HG03442 (cell line): ENCODE measurements at regions not wholly inside any gene's neighbourhood (a gene's known extent, or its start where the extent isn't known, plus 50 kb on each side); places are given as distances from the start of the nearest gene placed in this dataset.

Source experiments
- ATAC-seq: cut with Tn5 transposase; IDR thresholded peaks from one replicate; pipeline ENCODE4 v1.9.1; 2021; ENCODE audit warnings: mild to moderate bottlenecking, moderate library complexity; ENCODE audit not compliant: unreplicated experiment

DNA sequence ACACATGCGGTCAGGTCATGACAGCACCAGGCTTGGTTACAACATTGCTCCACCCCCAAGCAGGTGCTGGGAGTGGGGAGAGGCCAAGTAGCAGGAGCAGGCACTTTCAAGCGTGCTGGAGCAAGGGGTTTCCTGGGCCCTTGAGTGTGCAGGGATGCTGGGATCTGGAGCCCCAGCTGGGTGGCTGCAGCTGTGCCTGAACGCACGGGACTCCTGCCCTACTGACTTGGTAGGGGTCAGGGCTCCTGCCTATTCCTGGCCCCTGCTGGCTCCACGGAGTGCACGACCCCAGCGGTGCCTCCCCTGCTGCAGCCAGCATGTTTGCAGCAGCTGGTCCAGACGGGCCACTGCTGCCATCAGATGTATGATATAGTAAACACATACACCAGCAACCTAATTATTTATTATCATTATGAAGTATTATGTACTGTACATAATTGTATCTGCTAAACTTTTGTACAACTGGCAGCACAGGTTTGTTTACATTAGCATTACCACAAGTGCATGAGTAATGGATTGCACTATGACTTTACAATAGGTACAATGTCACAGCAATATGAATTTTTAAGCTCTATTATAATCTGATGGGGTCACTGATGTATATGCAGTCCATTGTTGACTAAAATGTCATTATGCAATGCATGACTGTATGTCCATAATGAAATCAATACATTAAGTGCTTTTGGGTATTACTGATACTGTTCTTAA lies 620.6 kb downstream of the RAPGEF2 start:
- ATAC-seq: no peak

DNA sequence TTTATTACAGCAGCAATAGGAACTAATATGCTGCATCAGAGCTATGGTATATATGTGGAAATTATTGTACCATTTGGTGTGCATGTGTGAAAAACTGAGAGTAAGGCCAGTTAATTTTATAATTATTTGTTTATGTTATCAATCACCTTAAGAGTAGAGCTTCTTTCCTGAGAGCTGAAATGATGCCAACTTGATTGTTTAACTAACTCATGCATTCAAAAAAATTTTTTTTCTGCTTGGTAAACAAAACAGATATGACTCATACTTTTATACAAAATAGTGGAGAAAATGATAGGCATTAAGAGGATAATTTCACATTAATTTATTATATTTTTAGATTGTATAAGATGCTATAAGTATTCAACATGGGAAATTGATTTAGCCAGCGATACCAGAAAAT lies 622.7 kb downstream of the RAPGEF2 start:
- ATAC-seq: no peak

DNA sequence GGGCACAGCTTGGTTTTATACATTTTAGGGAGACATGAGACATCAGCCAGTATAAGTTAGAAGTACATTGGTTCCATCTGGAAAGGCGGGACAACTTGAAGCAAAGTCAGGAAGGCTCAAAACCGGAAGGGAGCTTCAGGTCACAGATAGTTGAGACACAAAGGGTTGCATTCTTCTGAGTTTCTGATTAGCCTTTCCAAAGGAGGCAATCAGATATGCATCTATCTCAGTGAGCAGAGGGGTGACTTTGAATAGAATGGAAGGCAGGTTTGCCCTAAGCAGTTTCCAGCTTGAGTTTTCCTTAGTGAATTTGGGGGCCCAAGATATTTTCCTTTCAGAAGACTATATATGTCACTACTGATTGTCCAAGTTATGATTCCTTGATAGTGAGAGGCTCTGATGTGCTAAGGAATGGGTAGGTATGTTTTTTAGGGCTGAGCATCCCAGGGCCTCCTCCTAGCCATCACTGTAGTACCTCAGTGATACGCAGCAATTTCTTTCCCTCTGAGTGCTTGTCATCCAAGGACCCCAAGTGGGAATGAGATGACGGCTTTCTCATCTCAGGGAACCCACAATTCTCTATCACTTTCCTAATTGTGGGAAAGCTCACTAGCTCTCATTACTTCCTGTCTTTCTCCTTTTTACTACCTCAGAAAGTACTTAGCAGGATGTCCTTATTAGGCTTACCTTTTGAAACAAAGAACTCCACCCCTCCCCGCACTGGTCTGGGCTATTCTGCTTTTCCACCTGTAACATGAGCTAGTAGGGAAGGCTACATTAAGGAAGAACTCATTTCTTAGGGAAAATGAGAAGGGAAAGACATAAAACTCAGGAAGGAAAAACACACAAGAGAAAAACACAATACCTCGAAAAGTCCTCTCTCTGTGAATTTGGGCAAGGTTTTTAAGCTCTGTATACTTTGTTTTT lies 632.7 kb downstream of the RAPGEF2 start:
- ATAC-seq: no peak

DNA sequence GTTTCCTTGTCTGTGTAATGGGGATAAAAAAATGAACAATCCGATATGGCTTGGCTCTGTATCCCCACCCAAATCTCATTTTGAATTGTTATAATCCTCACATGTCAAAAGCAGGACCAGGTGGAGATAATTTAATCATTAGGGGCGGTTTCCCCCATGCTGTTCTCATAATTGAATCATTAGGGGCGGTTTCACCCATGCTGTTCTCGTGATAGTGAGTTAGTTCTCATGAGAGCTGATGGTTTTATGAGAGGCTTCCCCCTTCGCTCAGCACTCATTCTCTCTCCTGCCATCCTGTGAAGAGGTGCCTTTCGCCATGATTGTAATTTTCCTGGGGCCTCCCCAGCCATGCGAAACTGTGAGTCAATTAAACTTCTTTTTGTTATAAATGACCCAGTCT lies 633.5 kb downstream of the RAPGEF2 start:
- ATAC-seq: no peak

DNA sequence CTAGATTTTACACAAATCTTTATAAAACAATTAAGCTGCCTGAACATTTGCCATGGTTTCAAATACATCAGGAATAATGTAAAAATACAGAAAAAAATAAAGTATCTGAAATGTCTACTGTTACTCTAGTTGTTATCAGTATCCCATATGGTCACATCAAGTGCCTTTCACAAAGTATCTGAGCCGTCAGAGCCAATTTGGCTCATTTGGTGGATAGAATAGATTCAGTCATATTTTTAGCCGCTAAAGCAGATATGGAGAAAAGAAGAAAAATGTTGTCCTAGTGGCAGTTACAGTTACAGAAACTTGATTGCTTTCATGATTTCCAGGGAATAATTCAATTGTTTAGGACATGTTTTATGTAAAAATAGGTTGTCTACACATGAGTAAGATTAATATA lies 641.1 kb downstream of the RAPGEF2 start:
- ATAC-seq: no peak

DNA sequence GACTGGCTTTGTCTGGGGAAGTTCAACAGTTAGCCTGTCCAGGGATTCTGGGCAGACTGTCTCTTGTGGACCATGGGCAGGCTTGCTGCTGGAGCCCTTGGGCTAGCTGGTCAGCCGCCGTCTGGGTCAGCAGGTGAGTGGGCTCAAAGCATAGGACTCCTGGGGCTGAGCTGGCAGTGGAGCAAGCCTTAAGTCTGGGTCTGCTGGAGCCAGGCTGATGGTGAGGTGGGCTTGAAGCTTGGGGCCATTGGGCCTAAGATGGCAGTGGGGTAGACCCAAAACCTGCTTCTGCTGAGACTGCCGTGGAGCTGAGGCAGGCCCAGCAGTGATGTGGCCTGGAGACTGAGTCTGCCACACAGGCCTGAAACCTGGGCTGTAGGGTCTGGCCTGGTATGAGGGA lies 645.1 kb downstream of the RAPGEF2 start:
- no peak for ATAC-seq

DNA sequence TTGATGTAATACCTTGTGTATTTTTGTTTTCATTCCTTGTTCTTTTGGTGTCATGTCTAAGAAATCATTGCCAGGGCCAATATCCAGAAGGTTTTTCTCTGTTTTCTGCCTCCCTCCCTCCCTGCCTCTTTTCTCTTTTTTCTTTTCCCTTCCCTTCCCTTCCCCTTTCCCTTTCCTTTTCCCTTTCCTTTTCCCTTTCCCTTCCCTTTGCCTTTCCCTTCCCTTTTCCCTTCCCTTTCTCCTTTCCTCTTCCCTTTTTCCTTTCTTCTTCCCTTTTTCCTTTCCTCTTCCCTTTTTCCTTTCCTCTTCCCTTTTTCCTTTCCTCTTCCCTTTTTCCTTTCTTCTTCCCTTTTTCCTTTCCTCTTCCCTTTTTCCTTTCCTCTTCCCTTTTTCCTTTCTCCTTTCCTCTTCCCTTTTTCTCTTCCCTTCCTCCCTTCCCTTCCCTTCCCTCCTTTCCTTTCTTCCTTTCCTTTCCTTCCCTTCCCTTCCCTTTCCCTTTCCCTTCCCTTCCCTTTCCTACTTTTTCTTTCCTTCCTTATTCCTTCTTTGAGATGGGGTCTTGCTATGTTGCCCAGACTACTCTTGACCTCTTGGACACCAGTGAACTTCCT lies 646.1 kb downstream of the RAPGEF2 start:
- no peak for ATAC-seq

DNA sequence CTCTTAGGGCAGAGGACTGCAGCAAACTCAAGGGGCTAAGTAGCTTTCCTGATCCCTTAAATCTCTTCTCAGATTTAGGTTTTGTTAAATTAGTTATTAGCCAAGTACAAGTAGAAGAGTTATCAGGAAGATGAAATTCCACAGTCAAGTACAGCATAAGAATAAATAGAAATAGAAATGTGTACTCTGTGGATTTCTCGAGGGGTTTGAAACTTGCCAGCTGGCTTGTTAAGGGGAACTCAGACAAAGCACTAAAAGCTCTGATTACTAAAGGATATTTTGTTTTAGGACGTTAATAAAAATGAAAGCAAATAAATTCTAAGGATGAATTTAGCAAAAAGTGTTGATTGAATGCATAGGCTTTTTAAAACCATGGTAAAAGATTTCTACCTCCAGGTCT lies 654.6 kb downstream of the RAPGEF2 start:
- no peak for ATAC-seq

DNA sequence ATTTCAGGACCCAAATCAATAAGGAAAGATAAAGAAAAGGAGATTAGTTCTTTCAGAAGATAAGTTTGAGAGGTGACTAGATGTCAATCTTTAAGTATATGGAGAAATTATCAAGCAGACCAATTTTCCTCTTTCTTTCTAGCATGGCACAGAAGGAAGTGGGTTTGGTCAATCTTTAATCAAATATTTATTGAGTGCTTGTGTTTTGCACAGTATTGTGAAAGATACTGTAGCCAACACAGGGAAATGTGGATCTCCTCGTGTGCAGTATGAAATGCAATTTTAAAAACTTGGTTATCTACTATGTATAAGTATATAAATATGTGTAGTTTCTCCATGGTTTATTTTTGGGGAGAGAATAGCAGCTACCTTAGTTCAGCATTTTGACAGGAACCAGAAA lies 655.2 kb downstream of the RAPGEF2 start:
- no peak for ATAC-seq

DNA sequence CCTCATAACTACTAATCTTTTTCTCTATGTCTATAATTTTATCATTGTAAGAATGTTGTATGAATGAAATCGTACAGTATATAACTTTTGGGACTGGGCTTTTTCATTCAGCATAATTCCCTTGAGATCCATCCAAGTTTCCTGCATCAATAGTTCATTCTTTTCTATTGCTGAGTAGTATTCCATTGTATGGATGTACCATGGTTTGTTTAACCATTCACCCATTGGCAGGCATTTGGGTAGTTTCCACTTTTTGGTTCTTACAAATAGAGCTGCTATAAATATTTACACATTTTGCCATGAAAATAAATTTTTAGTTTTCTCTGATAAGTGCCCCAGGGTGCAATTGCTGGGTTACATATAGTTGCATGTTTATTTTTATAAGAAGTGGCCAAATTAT lies 659.8 kb downstream of the RAPGEF2 start:
- ATAC-seq: no peak

DNA sequence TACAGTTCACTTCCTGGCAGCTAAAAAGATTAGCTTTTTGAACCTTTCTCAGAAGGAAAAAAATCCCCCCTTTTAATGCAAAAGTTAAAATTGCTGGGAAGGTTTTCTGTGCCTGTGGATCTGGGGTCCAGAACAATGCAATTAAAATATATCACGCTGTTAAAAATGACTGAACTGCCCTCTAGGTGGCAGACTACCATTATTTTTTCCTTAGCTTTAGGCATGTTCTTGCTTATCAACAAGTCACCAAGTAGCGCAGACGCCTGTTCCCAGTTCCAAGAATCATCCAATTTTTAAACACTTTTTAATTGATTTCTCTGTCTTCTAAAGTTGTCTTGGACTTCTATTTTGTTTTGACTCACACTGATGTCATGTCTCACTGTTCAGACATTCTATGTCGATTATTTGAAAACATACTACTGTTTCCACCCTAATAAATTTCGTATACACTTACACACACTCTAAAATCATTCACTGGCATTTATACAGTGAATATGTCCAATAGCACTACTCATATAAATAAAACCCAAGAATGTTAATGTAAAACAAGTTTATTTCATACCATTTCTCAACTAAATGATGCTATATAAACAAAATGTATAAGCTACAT lies 661.6 kb downstream of the RAPGEF2 start:
- ATAC-seq: peak; percentile 90

DNA sequence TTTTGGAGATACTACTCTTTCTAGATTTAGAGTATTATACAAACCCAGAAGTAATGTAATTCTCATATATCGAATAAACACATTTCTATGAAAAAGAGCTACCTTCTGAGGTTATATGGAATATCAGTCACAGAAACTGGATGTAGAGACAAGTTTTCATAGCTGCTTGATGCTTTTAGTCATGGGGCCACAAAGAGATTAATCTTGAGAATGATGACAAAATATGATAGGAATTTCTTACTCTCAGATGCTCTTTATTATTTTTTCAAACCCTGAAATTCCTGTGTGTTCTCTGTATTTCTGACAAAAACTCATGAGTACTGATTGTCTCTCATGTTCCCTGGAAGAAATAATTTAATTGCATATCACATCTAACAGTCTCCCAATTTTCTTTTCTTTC lies 662.5 kb downstream of the RAPGEF2 start:
- no peak for ATAC-seq

DNA sequence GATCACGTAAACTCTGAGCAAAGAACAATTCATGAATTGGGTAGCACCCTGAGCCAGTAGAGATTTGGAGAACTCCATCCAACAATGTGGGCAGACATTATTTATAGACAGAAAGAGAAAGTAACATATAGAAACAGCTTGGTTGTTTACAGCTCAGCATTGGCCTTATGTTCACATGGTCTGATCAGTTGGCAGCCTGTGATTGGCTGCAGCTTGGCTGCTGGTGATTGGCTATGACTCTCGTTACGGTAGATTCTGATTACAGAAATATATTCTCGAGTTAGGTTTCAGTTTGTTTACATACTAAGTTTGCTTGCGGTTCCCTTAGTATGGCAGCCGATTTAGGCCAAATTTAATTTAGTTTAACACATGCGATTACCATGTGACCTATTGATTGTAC lies 663.4 kb downstream of the RAPGEF2 start:
- ATAC-seq: no peak

DNA sequence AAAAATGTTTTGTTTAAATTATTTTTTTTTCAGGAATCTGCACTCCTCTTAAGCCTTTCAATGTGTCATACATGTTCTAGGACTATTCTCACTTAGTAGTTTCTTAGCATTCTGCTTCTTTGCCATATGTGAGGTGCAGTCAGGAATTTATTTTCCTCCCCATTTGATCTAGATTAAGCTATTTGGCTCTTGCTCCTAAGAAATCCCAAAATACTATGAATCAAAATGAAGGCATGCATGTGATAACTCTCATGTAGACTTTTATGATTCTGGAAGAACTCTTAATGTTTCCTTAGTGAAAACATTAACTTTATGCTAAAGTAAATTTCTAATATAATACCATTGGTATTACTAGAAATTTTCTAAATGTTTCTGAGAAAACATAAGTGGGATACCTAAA lies 664.5 kb downstream of the RAPGEF2 start:
- no peak for ATAC-seq

DNA sequence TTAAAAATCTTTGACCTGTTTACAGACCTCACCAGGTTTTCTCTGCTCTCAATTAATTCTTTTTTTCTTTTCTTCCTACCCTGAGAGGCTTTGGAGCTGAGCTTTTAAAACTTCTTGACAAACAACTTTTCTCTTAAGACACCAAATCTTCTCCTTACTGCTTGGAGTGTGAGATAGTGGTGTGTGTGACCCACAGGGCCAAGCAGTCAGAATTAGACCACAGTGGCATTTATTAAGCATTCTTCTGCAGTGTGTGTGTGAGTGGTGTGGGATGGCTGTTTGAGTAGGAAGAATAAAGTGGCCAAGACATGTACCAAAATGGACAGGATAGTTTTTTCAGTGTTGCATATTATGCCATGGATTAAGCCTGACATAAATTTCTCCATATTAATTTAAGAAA lies 665.1 kb downstream of the RAPGEF2 start:
- ATAC-seq: no peak

DNA sequence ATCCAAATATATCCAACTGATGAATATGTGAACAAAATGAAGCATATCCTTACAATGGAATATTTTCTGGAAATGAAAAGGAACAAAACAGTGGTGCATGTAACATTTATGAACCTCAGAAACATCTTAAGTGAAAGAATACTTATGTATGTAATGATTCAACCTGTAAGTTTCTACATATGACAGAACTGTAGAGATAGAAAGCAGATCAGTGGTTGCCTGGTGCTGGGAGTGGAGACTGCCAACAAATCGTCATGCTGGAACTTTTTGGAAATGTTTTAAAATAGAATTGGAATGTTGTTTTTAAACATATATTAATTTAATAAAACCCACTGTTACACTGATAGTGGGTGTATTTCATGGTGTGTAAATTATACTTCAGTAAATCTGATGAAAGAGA lies 667.5 kb downstream of the RAPGEF2 start:
- no peak for ATAC-seq

DNA sequence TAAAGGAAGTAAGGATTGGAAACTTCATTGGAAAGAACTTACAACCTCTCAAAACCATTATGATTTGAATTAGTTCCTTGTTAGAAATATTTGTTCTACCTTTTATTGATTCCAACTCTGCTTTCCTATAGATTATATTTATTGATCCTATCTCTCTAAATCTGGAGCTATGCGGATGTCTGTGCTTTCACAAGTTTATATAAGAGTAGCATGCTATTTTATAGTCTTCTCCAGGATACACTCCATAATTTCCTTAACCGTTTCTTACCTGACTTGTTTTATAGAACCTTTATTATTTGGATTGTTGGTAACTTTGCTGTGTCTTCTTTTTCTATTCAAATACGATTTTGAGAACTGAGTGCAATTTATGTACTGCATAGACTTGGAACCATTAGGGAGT lies 668.1 kb downstream of the RAPGEF2 start:
- no peak for ATAC-seq

DNA sequence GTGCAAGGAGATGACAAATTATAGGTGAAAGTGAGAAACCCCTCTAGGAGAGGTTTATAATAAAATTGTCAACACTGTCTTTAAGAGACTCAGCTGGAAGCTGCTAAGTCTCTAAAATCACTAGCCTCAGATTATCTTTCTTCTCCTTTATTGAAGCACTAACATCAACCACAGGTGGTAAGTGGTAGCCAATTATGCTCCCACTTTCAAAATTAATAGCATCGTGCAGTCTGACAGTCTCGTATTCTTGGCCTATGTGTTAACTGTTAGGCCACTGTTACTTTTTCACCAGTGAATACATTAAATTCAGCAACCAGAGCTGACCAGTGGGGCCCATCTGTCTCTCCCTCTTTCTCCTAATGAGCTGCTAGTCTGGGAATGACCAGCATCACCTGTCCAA lies 674.1 kb downstream of the RAPGEF2 start:
- no peak for ATAC-seq

DNA sequence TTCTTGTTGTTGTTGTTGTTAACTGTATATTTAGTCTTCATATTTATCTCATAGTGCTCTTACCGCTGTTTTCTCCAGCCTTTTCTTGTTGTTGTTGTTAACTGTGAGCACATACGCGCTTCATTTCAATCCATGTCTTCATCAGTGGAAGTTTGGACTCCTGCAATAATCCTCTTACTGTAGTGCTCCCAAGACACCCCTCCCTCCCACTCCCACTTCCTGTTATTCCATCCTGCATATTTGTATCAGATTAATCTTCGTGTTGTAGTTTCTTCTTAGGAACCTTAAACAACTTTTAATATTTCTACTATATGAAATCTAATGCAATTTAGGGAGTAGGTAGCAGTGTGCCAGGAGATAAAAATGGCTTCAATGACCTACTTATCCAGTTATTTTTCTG lies 674.8 kb downstream of the RAPGEF2 start:
- no peak for ATAC-seq

DNA sequence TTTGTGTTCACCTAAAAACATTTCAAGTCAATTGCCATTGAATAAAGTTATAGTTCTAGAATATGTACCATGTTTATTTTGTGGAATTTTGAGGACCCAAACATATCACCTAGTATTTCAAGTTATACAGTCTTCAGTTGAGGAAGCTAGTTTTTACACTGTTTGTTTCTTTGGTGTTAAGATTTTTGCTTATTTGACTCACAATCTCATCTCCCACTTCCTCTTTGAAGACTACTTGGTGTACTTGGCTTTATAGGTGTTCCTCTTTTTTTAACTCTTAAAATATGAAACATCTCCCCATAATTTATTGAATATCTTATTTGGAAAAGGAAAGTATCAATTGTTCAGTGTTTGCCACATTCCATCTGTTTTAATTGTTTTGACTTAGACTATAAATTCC lies 675.4 kb downstream of the RAPGEF2 start:
- ATAC-seq: no peak

DNA sequence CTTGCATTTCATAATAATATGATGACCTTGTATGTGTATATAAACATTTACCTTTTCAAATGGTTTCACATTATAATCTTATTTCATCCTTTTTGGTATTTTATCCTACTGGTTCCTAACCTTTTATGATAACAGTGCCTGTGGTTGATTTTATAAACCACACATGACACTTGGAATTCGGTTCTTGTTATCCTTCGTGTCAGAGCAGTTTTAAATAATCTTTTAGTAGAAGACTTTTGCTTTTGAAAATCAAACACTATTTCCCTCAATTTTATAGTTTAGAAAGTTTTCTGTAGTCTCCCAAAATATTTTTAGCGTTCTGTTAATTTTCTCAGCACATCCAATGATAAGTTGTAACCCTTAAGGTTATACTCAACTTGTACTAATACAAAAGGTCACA lies 676.8 kb downstream of the RAPGEF2 start:
- no peak for ATAC-seq
